HepG2 (cell line): ENCODE measurements at regions not wholly inside any gene's neighbourhood (a gene's known extent, or its start where the extent isn't known, plus 50 kb on each side); places are given as distances from the start of the nearest gene placed in this dataset.
A peak's percentile ranks its signal among the peaks of the same experiment; 100 is the strongest.

Source experiments
- ATAC-seq: fragments of 200-7000 bp; cut with Tn5 transposase; 3 replicates; pipeline ENCODE4 v1.9.1; 2020; ENCODE audit warnings: mild to moderate bottlenecking, moderate library complexity
- BruUV-seq: library from RNA; stranded (reverse); fragments of 400-500 nt; replicated peaks from 2 replicates; lab custom pipeline; 2021; lab: Mats Ljungman, UMichigan
- CTCF ChIA-PET: fragments of 300-600 bp; formaldehyde crosslinking; extraction: SDS; loops from one replicate; lab custom pipeline; 2021; ENCODE audit warnings: low total read pairs, inconsistent platforms, low intra/inter-chr PET ratio; lab: Yijun Ruan, JAX
- POLR2A ChIA-PET: fragments of 350-600 bp; sonication (Branson Sonifier 250); formaldehyde crosslinking; loops from one replicate; lab custom pipeline; 2020; ENCODE audit warnings: antibody characterized with exemption, inconsistent platforms; lab: Yijun Ruan, JAX
- DNase-seq: peaks from one replicate; pipeline ENCODE4 v3.0.0-alpha.2; 2015; ENCODE audit warnings: low spot score
- FAIRE-seq: peaks from 3 replicates; lab custom pipeline; 2011; peaks lifted over from hg19 to GRCh38; lab: Jason Lieb, UNC
- H2AFZ ChIP-seq: one replicate; pipeline ENCODE4 v1.6.1; 2011; ENCODE audit warnings: low read length, inconsistent platforms
- H3K27ac ChIP-seq: fragments of 300-600 bp; 3 replicates; pipeline ENCODE4 v1.8.0; 2011; ENCODE audit warnings: mixed run types, mild to moderate bottlenecking, mixed read lengths, low read length, inconsistent platforms; ENCODE audit not compliant: insufficient read depth; ENCODE audit errors: extremely low read length
- H3K27me3 ChIP-seq, 2 experiments: fragments of 200-600 bp in 1 of 2; 2 replicates in 1 of 2; 3 replicates in 1 of 2; pipeline versions ENCODE4 v1.6.0 to v1.8.0; 2011; ENCODE audit warnings: low read length in 2 of 2, mild to moderate bottlenecking in 2 of 2, moderate library complexity in 2 of 2, inconsistent platforms in 1 of 2; ENCODE audit not compliant: insufficient read depth in 2 of 2, control insufficient read depth in 1 of 2
- H3K36me3 ChIP-seq, 2 experiments: fragments of 200-600 bp in 1 of 2; replicated peaks in 1 of 2; 2 replicates in 1 of 2; 3 replicates in 1 of 2; pipeline versions ENCODE4 v1.5.1 to v1.8.0; 2011; ENCODE audit warnings: low read length in 2 of 2, inconsistent platforms in 1 of 2; ENCODE audit not compliant: insufficient read depth in 2 of 2, control insufficient read depth in 1 of 2
- H3K4me1 ChIP-seq: 2 replicates; pipeline ENCODE4 v1.5.1; 2012; ENCODE audit warnings: low read length, inconsistent platforms; ENCODE audit not compliant: insufficient read depth
- H3K4me2 ChIP-seq: 2 replicates; pipeline ENCODE4 v1.6.0; 2011; ENCODE audit warnings: low read depth, low read length, inconsistent platforms
- H3K4me3 ChIP-seq, 3 experiments: fragments of 200-600 bp in 1 of 3; sonication (generic), shearing (Covaris generic) in 1 of 3; replicated peaks in 1 of 3; 2 replicates each; pipeline ENCODE4 v1.5.1; 2011 to 2016; ENCODE audit warnings: low read length in 3 of 3, inconsistent platforms in 2 of 3, low read depth in 2 of 3, mild to moderate bottlenecking in 2 of 3, control low read depth in 1 of 3, mixed read lengths in 1 of 3; ENCODE audit not compliant: insufficient read depth in 1 of 3
- H3K79me2 ChIP-seq: one replicate; pipeline ENCODE4 v1.6.1; 2011; ENCODE audit warnings: low read length, inconsistent platforms; ENCODE audit not compliant: insufficient read depth
- H3K9ac ChIP-seq: 2 replicates; pipeline ENCODE4 v1.6.0; 2011; ENCODE audit warnings: mild to moderate bottlenecking, low read depth, low read length, inconsistent platforms; ENCODE audit not compliant: insufficient read depth
- H3K9me3 ChIP-seq: 2 replicates; pipeline ENCODE4 v1.5.1; 2012; ENCODE audit warnings: mild to moderate bottlenecking, low read length
- H4K20me1 ChIP-seq: 2 replicates; pipeline ENCODE4 v1.6.0; 2011; ENCODE audit warnings: inconsistent platforms, mild to moderate bottlenecking, low read length, moderate library complexity; ENCODE audit not compliant: insufficient read depth
- BHLHE40 ChIP-seq: IDR thresholded peaks from 2 replicates; pipeline ENCODE4 v1.6.1; 2011; ENCODE audit warnings: low read length, improper control_type of control experiment
- FOSL2 ChIP-seq: sonication (generic); formaldehyde crosslinking; IDR thresholded peaks from 2 replicates; pipeline ENCODE4 v1.4.0; 2020; ENCODE audit warnings: missing genetic modification reagents
- FOXA1 ChIP-seq, 2 experiments: fragments of 450-650 bp in 1 of 2; sonication (generic) in 1 of 2; formaldehyde crosslinking in 1 of 2; IDR thresholded peaks; 2 replicates each; pipeline versions ENCODE4 v1.4.0 to v1.6.1; 2016 to 2020; ENCODE audit warnings: missing genetic modification reagents in 1 of 2
- HIVEP1 ChIP-seq: sonication (generic); formaldehyde crosslinking; IDR thresholded peaks from 2 replicates; pipeline ENCODE4 v1.4.0; 2020; ENCODE audit warnings: mild to moderate bottlenecking, missing genetic modification reagents
- KDM2A ChIP-seq: sonication (generic); formaldehyde crosslinking; IDR thresholded peaks from 2 replicates; pipeline ENCODE4 v1.4.0; 2020; ENCODE audit warnings: low read depth, missing genetic modification reagents, borderline replicate concordance
- WGBS: methylation state at CpG from one replicate; pipeline ENCODE4 v1.1.6; 2017; ENCODE audit warnings: low lambda C conversion rate; 5-methylcytosine and 5-hydroxymethylcytosine counted together
- in situ Hi-C: cut with HindIII; loops from 2 replicates; pipeline ENCODE4 v1.10.0; 2017; ENCODE audit warnings: low pct_unique_long_range_greater_than_20kb; ENCODE audit not compliant: extremely low pct_ligation_motif_present
- intact Hi-C: fragments of 100-400 bp; cut with micrococcal nuclease; formaldehyde crosslinking; loops from one replicate; pipeline ENCODE4 v1.10.0; 2022; ENCODE audit not compliant: unreplicated experiment
- TF ChIP-seq, protein P1 (sequence below): IDR thresholded peaks from 2 replicates; pipeline ENCODE4 v1.6.1; 2016; ENCODE audit warnings: low read depth, missing genetic modification reagents, missing compliant biosample characterization

DNA sequence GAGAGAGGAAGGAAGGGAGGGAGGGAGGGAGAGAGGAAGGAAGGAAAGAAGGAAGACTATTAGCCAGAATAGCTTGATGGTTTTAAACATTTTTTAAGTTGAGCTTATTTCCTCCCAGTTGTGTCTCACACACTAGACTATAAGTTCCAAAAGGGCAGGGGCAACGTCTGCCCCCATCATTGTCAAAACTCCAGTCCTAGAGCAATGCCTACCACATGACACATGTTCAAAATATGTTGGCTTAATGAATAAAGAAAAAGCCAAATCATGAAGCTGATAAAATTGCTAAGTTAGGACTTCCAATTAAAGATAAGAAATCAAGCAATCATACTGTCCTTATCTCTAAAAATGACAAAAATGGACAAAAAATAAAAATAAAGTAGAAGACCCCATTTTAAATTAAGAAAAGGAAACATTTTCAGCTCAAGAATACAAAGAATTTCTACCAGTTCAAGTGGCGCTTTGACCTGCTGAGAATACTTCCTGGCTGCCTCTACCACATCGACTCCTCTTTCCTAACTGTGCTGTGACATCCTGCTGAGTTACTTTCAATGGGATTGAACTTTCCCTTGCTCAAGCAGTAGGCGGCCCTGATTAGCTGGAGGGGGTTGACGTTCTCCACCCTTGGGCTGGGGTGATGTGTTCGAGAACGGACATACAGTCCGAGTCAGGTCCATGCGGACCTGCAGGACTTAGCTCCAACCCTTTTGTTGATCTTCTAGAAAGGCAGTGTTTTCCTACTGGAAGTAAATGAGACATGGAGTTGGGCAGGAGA is 283.9 kb upstream of the FOXQ1 start (continued):
- TF ChIP-seq, protein P1, sequence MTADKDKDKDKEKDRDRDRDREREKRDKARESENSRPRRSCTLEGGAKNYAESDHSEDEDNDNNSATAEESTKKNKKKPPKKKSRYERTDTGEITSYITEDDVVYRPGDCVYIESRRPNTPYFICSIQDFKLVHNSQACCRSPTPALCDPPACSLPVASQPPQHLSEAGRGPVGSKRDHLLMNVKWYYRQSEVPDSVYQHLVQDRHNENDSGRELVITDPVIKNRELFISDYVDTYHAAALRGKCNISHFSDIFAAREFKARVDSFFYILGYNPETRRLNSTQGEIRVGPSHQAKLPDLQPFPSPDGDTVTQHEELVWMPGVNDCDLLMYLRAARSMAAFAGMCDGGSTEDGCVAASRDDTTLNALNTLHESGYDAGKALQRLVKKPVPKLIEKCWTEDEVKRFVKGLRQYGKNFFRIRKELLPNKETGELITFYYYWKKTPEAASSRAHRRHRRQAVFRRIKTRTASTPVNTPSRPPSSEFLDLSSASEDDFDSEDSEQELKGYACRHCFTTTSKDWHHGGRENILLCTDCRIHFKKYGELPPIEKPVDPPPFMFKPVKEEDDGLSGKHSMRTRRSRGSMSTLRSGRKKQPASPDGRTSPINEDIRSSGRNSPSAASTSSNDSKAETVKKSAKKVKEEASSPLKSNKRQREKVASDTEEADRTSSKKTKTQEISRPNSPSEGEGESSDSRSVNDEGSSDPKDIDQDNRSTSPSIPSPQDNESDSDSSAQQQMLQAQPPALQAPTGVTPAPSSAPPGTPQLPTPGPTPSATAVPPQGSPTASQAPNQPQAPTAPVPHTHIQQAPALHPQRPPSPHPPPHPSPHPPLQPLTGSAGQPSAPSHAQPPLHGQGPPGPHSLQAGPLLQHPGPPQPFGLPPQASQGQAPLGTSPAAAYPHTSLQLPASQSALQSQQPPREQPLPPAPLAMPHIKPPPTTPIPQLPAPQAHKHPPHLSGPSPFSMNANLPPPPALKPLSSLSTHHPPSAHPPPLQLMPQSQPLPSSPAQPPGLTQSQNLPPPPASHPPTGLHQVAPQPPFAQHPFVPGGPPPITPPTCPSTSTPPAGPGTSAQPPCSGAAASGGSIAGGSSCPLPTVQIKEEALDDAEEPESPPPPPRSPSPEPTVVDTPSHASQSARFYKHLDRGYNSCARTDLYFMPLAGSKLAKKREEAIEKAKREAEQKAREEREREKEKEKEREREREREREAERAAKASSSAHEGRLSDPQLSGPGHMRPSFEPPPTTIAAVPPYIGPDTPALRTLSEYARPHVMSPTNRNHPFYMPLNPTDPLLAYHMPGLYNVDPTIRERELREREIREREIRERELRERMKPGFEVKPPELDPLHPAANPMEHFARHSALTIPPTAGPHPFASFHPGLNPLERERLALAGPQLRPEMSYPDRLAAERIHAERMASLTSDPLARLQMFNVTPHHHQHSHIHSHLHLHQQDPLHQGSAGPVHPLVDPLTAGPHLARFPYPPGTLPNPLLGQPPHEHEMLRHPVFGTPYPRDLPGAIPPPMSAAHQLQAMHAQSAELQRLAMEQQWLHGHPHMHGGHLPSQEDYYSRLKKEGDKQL (CRISPR knock-in tag): no peak
- TF ChIP-seq KDM2A (CRISPR knock-in tag): no peak

DNA sequence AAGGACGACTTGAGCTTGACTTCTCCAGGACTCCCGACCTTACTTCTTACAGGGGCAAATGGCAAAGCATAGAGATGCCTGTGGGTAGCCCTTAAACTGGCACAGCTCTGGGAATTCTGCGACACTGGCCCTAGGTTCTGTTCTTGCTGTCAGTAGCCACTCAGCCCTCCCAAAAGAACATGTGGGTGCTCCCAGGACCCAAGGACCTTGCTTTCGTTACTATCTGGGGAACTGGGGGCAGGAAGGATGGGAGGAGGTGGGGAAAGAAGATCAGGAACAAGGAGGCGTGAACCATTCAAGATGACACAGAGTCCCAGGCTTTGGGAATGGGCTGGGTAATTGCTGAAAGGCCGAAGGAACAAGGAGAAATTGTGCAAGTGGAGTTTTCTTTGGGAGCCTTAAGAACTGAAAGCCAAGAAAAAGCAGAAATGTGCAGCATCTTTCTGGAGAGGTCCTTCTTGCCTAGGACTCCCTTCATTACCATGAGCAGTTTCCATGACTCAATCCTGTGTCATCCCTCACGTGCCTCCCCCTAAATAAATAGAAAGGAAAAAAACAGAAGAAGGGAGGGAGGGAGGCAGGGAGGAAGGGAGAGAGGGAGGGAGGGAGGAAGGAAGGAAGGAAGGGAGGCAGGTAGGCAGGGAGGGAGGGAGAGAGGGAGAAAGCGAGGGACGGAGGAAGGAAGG is 284.6 kb upstream of the FOXQ1 start:
- Histone ChIP-seq H3K79me2 (no peaks in the 10 kb centered on the region), H3K27me3 (no peaks in the 10 kb centered on the region), H3K27ac (no peak overlapping the region), H3K4me1 (peaks cover 17% of the 10 kb centered on the region), H3K4me2 (no peak overlapping the region), H3K9ac (no peak overlapping the region), H3K36me3 (no peaks in the 10 kb centered on the region), H3K9me3 (no peaks in the 10 kb centered on the region), H3K4me3 (no peak overlapping the region), H4K20me1 (no peaks in the 10 kb centered on the region), H2AFZ (no peak overlapping the region)
- no peak for ATAC-seq
- BruUV-seq: no TSS peak
- DNase-seq: no peak
- intact Hi-C loops (no loop called here), in situ Hi-C loops (no loop called here)
- POLR2A ChIA-PET: no interaction called here
- CTCF ChIA-PET: no interaction called here
- FAIRE-seq: no peak
- 69% methylated on average over 9 of the region's 9 CpGs for WGBS
- TF ChIP-seq BHLHE40 (peak; percentile 68), FOXA1 (IDR thresholded peaks at IDR 0.05) (no peak), FOXA1 (CRISPR knock-in tag; IDR thresholded peaks at IDR 0.05) (0 out of 2 replicates have a peak, but pooled peaks have one; percentile 9), HIVEP1 (CRISPR knock-in tag) (no peak), FOSL2 (CRISPR knock-in tag) (peak; percentile 76)
